HCT116 (cell line): ENCODE measurements at regions not wholly inside any gene's neighbourhood (a gene's known extent, or its start where the extent isn't known, plus 50 kb on each side); places are given as distances from the start of the nearest gene placed in this dataset.

ENCODE experiments used
- CEBPB ChIP-seq: IDR thresholded peaks from 2 replicates; pipeline ENCODE4 v1.6.1; 2012; ENCODE audit warnings: low read depth
- POLR2A ChIP-seq: IDR thresholded peaks from 2 replicates; pipeline ENCODE4 v1.7.0; 2011; ENCODE audit warnings: borderline replicate concordance; ENCODE audit not compliant: insufficient read depth, insufficient read length; ENCODE audit errors: extremely low read depth
- POLR2AphosphoS5 ChIP-seq: IDR thresholded peaks from 2 replicates; pipeline ENCODE4 v1.6.1; 2011; ENCODE audit warnings: mild to moderate bottlenecking, low read depth, low read length, moderate library complexity
- YY1 ChIP-seq: IDR thresholded peaks from 2 replicates; pipeline ENCODE4 v1.6.1; 2011; ENCODE audit warnings: low read length, low read depth, moderate library complexity, mild to moderate bottlenecking; ENCODE audit not compliant: insufficient replicate concordance; ENCODE audit errors: extremely low read depth
- ZNF274 ChIP-seq: fragments of 200-500 bp; sonication (Bioruptor generic); IDR thresholded peaks from 2 replicates; pipeline ENCODE4 v1.6.1; 2014; ENCODE audit warnings: mild to moderate bottlenecking, low read depth, low read length, inconsistent platforms
- TF ChIP-seq, protein P1 (sequence below), 3 experiments: fragments of 200-600 bp in 1 of 3; sonication (generic) in 1 of 3; IDR thresholded peaks in 2 of 3; conservative IDR thresholded peaks in 1 of 3; 2 replicates each; pipeline ENCODE4 v1.5.1; 2012 to 2017; ENCODE audit warnings: low read depth in 2 of 3, low read length in 2 of 3, antibody characterized with exemption in 1 of 3, borderline replicate concordance in 1 of 3, control low read depth in 1 of 3, mild to moderate bottlenecking in 1 of 3, mixed read lengths in 1 of 3, mixed run types in 1 of 3, moderate library complexity in 1 of 3; ENCODE audit not compliant: insufficient read depth in 1 of 3
- TF ChIP-seq, protein P2 (sequence below): IDR thresholded peaks from 2 replicates; pipeline ENCODE4 v1.6.1; 2012

DNA sequence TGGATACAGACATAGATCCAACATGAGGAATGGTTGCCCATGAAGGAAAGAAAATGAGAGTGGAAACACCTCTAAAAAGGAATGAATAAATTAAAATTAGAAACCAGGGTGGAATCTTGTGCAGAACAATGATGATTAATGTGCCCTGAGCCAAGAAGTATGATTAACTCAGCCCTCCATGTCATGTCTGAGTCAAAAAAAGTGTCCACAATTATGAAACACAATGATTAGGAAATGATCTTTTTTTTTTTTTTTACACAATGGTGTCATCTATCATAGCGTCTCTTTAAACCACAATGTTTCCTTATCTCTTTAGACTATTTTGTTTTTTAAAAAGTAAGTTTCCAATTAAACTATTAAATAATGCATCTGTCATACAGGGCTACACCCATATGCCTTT, 78.9 kb upstream of the RAB4A start:
- TF ChIP-seq, protein P1, sequence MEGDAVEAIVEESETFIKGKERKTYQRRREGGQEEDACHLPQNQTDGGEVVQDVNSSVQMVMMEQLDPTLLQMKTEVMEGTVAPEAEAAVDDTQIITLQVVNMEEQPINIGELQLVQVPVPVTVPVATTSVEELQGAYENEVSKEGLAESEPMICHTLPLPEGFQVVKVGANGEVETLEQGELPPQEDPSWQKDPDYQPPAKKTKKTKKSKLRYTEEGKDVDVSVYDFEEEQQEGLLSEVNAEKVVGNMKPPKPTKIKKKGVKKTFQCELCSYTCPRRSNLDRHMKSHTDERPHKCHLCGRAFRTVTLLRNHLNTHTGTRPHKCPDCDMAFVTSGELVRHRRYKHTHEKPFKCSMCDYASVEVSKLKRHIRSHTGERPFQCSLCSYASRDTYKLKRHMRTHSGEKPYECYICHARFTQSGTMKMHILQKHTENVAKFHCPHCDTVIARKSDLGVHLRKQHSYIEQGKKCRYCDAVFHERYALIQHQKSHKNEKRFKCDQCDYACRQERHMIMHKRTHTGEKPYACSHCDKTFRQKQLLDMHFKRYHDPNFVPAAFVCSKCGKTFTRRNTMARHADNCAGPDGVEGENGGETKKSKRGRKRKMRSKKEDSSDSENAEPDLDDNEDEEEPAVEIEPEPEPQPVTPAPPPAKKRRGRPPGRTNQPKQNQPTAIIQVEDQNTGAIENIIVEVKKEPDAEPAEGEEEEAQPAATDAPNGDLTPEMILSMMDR (IDR thresholded peaks at IDR 0.05 in 2 of 3, conservative IDR thresholded peaks at IDR 0.05 in 1 of 3; ENCODE audit: borderline replicate concordance in 1 of 3, insufficient read depth in 1 of 3, low read depth in 2 of 3, low read length in 2 of 3): no peak
- TF ChIP-seq, protein P2, sequence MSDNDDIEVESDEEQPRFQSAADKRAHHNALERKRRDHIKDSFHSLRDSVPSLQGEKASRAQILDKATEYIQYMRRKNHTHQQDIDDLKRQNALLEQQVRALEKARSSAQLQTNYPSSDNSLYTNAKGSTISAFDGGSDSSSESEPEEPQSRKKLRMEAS: no peak
- TF ChIP-seq POLR2AphosphoS5: no peak
- no peak for TF ChIP-seq ZNF274
- no peak for TF ChIP-seq YY1
- TF ChIP-seq POLR2A: no peak
- no peak for TF ChIP-seq CEBPB
